Iris pigment epithelial cell (primary cell): ENCODE measurements at regions not wholly inside any gene's neighbourhood (a gene's known extent, or its start where the extent isn't known, plus 50 kb on each side); places are given as distances from the start of the nearest gene placed in this dataset.
"Not testable (repeated sequence)": the region's sequence is repeated elsewhere in the genome, so short reads cannot be mapped to it uniquely, and the experiment has no call there.

Experiments
- DNase-seq: peaks from one replicate; pipeline ENCODE4 v3.0.0-alpha.2; 2011; ENCODE audit warnings: low read depth

DNA sequence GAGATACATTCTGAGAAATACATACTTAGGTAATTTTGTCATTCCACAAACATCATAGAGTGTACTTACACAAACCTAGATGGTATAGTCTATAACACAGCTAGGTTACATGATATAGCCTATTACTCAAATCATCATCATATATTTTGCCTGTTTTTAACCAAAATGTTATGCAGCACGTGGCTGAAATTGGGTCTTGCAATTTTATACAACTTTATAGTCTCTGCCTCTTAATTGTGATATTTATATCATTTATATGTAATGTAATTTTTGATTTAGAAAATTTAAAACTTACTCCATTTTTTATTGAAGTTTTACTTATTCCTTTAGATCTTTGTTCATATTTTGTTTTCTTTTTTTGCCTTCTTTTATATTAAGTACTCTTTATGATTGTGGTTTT, 350.7 kb upstream of the DCN start:
- DNase-seq, result no peak

DNA sequence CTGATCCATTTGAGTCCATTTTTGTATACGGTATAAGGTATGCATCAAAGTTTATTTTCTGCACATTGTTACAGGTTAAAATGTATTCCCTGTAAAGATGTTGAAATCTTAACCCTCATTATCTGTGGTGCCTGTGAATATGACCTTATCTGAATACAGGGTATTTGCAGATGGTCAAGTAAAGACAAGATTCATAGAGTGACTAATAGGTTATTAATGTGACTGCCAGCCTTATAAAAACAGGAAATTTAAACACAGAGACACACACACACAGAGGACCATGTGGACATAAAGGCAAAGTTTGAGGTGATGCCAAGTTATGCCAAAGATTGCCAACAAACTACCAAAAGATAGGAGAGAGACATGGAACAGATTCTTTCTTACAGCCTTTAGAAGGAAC, 347.2 kb upstream of the DCN start:
- DNase-seq, result peak; percentile 30

DNA sequence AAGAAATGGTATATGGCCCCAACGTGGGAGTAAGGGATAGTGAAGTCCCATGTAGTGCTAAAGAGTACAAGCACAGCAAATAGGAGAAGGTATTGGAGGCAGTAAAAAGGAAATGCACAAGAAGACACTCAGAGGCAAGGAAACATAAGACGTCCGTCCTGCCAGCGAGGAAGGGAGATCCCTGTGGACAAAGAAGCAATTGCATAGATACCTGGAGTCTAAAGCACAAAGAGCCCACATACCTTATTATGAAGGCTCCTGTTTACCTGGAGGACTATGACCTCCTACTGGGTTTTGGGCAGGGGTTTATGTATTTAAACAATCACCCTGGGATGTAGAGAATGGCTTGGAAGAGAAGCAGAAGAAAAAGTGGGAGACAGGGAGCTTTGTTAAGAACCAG, 341.2 kb upstream of the DCN start:
- DNase-seq, result no peak

DNA sequence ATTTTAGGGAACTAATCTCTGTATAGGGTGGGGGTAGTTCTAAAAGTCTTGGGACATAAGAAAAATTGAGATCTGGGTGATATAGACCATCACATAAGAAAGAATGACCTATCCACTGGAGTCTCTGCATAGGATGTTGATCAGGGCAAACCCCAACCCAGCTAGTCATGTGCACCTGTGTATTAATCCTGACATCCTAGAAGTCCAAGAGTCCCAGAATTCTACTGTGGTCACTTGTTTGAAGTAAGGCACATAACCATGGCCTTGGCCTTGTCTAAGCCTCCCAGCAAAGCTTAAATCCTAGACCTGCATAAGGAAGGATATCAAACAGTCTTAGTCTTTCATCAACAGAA, 334.1 kb upstream of the DCN start:
- no peak for DNase-seq

DNA sequence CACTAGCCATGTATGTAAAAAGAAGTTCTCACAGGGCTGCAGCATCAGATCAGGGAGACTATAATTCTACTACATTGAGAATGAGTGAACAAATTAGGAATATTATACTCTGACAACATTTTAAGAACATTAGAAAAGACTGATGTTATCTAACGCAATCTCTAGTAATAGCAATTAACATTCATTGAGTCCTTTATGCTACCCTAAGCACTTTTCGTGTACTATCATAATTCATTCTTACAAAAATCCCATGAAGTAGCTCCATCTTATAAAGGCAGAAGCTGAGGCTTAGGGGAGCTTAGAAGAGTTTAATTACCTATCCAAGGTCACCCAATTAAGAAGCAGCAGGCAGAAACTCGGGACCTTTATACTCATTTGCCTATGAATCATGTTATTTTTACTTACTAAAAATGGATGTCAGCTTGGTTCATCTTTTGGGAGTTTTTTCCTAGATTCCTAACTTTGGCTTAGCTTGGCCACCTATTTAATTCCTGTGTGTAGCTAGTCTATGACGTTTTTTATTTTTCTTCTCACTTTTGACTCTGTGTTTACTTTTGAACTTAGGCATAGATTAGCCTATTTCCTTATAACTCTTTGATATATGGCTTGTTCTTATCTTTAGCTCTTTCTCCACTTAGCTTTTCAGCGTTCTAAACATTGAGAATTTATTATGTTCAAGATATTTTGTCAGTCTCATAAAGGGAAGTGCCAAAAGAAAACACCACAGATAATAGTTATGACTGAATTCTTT, 333.5 kb upstream of the DCN start:
- no peak for DNase-seq

DNA sequence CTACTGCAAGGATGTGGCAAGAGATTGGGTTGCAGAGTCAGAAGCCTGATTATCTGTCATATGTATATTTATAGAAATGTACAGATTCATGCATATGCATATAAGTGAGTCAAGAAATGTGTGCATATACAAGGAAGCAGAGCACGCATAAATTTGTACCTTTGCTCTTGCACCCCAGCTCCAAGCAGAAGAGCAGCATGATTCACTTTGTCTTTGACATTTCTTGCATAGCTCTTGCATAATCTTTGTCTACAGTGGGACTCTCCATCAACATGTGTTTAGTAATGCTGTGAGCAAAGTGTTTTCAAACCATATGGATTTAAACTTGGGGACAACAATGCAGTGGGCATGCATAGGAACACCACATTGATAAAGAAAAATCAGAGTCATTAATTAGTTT, 330.7 kb upstream of the DCN start:
- DNase-seq, result peak; percentile 31

DNA sequence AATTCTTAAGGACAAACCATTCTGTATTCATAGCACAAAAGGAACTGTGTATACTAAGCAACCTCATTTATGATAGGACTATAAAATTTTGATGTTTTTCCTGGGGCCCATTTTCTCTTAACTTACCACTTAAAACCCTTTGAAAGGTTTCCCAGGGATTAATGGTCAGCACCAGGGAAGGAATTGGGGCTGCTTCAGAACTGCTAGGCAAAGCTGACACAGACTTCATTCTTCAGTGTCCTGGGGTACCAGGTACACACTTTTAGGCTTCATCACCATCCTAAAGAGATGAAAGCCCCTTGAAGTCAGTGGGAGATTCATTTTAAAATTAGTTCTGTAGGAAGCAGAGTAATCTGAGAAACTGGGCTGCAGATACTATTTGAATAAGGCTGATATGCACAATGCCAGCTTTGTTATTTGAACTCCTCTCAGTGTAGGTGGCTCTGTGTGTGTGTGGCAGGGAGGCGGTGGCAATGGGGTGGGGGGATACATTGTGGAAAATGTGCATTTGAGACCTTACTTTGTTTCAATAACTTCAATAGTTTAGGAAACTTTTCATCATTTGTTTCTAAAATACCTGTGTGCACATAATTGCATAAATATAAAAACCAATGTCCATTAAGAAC, 329.3 kb upstream of the DCN start:
- DNase-seq, result no peak

DNA sequence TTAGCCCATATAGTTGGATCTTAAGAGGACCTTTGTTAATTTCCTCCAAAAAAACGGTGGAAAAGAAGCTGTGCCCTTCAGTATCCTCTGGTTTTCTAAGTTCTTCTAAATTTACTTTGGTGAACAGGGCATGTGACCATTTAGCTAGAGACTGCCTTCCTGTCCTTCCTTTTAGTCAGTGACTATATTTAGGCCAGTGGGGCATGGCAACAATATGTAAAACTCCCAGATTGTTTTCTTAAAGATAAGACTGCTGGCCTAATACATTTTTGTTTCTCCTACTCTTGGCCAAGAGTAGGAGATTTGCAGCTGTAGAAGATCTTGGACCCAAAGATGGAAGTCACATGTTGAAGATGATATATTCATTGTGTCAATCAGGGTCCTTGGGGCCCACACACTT, 325.1 kb upstream of the DCN start:
- DNase-seq, result peak; percentile 20

DNA sequence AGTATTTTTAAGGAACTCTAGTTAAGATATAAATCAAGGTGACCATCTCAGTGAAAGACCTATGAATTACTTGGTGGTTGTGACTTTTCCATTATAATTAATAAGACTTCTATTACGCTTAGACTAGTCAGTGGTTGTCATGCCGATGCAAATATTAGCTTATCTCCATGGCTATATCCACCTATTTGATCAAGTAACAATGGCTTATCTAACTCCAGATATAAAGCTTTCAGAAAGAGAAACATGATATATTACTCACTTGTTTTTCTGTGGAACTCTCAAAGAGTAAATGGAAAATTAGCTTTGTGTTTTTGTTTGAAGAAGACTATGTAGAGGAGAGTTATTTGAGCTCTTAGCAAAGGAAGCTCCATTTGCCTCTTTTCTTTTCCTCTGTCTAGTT, 323.8 kb upstream of the DCN start:
- no peak for DNase-seq

DNA sequence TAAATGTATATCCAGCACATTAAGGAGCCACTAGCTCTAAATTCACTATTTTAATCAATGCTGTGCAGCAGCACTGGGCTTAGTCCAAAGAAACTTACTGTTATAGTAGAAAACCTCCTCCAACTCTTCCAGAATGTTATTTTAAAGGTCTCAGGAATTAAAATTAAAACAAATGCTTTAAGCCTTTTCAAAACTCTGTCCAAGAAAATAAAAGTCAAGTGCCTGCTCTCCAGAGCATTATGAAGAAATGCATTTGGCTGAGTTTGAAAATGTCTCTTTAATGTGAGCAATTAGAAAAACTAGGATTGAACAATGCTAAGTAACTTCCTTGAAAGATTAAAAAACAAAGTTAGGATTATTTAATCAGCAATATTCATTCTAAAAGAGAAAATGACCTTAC, 322.4 kb upstream of the DCN start:
- no peak for DNase-seq

DNA sequence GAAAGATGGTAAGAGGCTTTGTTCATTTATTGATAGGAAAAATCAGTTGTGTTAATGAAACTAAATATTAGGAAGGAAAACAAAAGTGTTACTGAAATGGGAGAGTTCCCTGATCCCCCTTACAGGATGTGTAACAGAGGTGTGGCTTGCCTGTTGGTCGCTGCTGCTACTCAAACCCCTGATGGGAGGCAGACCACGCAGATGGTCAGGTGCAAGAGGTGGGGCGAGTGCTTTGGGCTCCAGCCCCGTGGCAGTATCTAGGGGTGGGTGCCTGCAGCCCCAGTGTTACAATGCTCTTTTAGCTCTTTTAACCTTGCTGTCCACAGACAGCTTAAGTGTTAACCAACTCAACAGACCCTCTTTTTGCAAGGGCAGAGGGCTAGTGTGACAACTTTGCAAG, 319.6 kb upstream of the DCN start:
- no peak for DNase-seq

DNA sequence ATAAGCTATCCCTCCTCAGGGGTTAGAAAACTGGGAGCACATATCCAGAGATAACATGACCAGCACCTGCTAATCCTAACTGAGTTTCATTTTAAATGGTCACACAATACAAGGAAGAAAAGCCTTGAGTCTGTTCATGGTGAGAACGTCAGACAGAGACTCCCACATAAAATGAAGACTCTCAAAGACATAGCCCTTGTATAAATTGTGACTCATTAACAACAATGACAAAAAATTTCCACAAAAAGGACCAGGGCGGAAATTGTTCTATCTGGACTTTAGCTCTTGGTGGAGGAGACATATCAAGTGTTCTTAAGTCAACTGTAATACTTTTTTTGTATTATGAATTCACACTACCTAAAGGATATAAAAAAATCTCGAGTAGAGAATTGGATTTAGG, 313.7 kb upstream of the DCN start:
- no peak for DNase-seq

DNA sequence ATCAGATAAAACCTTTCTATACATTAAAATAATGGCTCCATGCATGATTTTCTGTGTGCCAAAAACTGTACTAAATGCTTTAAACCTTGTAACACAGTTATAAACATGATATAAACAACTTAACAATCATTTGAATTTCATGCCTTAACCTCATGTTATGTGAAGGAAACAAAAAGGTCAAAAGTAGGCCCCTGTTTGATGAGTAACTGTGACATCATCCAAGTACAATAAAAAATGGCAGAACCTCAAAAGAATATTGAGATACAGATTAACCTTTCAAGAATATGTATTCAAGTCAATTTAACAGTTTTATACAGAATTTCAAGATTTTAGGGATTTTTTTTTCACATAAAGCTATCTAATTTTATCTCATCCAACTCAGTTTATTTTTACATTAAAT, 310.7 kb upstream of the DCN start:
- DNase-seq, result peak; percentile 8

DNA sequence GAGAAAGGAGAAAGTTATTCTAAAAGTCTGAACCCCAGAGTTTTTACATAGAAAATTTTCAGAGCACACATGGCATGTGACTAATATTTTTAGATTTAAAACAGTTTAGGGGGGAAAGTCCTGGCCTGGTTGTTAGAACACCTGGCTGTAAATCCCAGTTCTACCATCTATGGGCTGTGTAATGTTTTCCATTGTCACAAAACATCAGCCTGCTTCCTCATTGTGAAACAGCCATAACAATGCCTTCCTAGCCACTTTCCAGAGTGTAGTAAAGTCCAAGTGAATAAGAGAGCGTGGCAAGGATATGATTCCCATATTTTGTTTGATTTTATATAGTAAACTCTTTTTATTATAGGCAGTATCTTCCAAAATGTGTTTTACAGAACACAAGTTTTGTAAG, 310.0 kb upstream of the DCN start:
- DNase-seq, result peak; percentile 10

DNA sequence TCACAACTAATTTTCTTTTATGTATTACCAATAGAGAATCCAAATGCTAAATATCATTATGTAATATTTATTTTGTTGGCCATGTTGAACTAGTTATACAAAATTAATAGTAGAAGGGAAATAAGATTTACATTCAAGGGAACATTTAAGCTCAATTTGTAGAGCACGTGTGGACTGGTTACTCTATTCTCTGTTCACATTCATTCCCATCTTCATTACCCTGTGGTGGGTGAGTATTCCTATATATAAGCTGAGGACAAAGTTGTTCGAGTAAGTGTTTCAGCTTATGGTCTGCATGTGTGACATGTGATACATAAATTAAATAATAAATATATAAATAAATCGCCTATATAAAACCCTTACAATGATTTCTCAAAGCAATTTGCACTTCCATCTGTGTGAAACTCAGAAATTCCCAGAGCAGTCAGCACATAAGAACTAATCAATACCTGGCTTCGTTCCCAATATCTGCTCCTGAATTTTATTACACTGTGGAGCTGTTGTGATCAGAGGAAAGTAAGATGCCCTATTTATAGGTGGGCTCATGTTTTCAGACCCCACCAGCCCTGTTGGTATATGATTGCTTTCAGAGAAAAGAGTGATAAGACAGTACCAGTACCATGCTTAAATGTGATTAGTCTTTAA, 308.2 kb upstream of the DCN start:
- no peak for DNase-seq

DNA sequence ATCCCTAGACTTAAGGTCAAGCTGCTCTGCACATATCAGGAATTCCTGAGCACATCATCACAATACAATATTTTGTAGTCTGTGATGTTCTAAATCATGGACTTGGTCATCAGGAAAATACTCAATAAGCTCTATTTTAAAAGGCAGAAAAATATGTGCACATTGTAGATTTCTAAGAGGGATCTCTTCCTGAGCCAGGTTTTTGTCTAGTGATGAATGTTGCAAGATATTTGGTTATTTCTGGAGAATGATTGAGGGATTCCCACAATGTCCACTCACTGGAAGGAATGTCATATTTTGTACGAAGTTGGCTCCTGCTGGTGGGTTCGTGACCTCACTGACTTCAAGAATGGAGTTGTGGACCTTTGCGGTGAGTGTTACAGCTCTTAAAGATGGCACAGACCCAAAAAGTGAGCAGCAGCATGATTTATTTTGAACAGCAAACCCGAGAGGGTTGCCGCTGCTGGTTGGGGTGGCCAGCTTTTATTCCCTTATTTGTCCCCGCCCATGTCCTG, 300.9 kb upstream of the DCN start:
- peak; percentile 92 for DNase-seq

DNA sequence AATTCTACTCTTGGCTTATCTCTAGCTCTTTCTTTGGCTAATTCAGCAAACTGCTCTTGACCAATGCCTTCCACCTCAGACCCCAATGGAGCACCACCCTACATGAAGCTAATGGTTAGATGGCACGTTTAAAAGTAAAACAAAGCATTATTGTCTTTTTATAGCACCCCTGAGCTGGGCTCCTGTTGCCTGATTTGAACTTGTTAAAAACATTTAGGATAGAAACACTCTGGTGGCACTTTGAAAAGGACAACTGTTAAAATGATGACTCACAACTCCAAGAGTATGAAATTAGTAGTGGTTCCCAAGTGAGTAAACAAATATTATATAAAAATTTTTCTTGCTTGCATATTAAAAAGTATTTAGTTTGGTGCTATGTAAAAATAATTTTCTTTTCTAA, 299.6 kb upstream of the DCN start:
- no peak for DNase-seq

DNA sequence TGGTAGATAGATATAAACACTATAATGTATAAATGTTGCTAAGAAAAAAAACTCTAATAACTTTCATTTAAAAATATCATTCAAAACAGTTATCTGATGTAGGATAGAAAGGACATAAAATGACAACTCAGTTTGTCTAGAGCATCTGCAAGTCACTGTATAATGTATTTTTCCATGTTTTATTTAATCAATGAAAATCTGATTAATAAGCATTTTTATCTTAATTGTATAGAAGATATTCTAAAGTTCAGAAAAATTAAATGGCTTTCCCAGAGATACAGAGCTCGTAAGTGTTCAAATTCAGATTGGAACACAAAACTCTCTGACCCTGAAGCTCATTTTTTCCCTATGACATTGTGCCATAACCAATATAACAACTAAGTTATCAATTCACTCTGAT, 295.9 kb upstream of the DCN start:
- no peak for DNase-seq

DNA sequence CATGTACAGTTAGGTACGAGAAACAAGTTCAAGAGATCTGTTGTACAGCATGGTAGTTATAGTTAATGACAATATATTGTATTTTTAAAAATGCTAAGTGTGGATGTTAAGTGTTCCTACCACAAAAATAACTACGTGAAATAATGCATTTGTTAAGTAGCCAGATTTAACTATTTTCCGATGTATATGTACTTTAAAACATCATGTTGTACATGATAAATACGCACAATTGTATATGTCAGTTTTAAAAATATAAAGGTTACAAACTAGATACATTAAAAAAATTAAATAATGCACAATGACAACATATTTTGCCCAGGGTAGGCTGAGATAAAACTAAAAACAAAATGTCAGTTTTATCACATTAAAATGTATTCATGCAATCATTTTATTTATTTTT, 285.1 kb upstream of the DCN start:
- no peak for DNase-seq

DNA sequence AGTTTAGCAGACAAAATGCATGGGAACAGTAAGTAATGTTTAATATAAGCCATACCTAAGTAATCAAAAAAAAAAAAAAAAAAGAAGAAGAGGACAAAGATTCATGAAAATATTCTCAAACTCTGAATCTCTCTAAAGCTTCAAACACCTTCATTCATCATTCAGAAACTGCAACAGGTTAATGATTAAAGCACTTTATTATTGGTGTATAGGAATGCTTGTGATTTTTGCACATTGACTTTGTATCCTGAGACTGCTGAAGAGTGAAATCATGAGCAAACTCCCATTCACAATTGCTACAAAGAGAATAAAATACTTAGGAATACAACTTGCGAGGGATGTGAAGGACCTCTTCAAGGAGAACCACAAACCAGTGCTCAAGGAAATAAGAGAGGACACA, 278.4 kb upstream of the DCN start:
- DNase-seq, result no peak

DNA sequence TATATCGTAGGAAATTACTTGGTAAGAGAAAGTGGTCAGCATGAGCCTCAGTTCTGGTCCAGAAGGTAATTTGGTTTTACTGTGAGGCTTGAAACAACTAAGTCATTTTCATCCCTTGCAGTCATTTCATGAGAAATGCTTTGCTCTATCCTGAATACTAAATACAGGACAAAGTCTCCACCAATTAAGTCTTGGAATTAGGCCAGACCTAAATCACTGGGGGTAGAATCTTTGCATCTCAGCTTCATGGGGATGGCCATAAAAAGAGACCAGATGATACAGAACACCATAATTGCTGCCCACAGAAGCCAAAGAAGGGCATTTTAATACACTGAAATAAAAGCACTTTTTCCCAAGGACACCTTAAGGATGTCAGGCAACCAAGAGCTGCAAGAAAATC, 277.9 kb upstream of the DCN start:
- no peak for DNase-seq

DNA sequence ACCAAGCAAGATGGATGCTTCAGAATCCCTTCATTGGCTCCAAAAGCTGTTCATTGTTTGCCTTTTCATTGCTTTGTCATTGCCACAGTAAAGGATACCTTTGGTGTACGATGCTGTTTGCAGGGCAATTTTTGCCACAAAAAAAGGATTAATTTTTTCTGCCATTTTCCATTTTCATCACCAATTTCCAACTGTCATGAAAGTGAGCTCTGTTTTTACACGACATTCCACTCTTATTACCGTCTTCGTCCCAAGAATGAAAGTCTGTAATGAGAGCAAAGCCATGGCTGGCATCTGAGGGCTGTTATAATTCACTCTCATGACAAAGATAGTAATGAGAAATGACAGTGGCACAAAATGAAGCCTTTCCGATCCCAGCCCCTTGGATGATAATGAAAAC, 272.7 kb upstream of the DCN start:
- no peak for DNase-seq

DNA sequence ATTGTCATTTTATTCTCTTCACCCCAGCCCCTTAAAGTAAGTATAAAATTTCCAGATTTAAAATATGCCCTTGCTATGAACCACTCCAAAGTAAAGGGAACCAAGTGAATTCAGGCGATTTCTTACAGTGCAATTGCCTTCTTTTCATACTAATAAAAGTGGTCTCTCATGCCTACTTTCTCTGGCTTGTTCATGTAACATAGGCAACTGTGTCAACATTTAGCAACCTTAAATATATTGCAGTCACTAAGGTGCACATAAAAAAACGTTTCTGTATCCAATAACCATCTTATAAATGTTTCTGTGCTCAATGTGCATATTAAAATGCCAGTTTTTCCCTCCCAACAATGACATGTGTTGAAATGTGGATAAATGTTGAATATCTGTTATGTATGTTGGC, 271.6 kb upstream of the DCN start:
- no peak for DNase-seq

DNA sequence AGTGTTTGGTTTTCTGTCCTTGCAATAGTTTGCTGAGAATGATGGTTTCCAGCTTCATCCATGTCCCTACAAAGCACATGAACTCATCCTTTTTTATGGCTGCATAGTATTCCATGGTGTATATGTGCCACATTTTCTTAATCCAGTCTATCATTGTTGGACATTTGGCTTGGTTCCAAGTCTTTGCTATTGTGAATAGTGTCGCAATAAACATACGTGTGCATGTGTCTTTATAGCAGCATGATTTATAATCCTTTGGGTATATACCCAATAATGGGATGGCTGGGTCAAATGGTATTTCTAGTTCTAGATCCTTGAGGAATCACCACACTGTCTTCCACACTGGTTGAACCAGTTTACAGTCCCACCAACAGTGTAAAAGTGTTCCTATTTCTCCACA, 269.8 kb upstream of the DCN start:
- DNase-seq, result not testable (repeated sequence)
